ENCODE measurements at regions not wholly inside any gene's neighbourhood (a gene's known extent, or its start where the extent isn't known, plus 50 kb on each side); places are given as distances from the start of the nearest gene placed in this dataset.

DNA sequence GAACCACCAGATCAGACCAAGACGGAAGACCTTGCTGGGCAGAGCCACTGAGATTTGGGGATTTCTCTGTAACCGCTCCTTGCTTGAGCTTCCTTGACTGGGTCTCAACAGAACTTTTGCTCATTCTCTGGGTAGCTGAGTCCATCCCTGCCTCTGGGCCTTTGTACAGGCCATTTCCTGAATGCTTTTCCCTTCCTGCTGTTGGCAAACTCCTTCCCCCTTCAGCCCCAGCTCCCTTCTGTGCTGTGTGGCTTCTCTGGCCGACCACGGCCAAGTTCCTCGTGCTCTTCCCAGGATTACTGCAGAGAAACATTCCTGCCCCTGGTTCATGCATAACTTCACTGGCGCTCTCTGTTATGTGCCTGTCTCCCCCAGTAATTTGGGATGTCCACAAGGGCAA is 150.5 kb upstream of the GPR26 start:
- no peak for ATAC-seq
- TF ChIP-seq, protein P1, sequence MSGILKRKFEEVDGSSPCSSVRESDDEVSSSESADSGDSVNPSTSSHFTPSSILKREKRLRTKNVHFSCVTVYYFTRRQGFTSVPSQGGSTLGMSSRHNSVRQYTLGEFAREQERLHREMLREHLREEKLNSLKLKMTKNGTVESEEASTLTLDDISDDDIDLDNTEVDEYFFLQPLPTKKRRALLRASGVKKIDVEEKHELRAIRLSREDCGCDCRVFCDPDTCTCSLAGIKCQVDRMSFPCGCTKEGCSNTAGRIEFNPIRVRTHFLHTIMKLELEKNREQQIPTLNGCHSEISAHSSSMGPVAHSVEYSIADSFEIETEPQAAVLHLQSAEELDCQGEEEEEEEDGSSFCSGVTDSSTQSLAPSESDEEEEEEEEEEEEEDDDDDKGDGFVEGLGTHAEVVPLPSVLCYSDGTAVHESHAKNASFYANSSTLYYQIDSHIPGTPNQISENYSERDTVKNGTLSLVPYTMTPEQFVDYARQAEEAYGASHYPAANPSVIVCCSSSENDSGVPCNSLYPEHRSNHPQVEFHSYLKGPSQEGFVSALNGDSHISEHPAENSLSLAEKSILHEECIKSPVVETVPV (CRISPR knock-in tag; IDR thresholded peaks at IDR 0.05), result no peak
- TF ChIP-seq, protein P2, sequence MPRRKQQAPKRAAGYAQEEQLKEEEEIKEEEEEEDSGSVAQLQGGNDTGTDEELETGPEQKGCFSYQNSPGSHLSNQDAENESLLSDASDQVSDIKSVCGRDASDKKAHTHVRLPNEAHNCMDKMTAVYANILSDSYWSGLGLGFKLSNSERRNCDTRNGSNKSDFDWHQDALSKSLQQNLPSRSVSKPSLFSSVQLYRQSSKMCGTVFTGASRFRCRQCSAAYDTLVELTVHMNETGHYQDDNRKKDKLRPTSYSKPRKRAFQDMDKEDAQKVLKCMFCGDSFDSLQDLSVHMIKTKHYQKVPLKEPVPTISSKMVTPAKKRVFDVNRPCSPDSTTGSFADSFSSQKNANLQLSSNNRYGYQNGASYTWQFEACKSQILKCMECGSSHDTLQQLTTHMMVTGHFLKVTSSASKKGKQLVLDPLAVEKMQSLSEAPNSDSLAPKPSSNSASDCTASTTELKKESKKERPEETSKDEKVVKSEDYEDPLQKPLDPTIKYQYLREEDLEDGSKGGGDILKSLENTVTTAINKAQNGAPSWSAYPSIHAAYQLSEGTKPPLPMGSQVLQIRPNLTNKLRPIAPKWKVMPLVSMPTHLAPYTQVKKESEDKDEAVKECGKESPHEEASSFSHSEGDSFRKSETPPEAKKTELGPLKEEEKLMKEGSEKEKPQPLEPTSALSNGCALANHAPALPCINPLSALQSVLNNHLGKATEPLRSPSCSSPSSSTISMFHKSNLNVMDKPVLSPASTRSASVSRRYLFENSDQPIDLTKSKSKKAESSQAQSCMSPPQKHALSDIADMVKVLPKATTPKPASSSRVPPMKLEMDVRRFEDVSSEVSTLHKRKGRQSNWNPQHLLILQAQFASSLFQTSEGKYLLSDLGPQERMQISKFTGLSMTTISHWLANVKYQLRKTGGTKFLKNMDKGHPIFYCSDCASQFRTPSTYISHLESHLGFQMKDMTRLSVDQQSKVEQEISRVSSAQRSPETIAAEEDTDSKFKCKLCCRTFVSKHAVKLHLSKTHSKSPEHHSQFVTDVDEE (CRISPR knock-in tag; IDR thresholded peaks at IDR 0.05), result no peak
- TF ChIP-seq ZFP3 (CRISPR knock-in tag; IDR thresholded peaks at IDR 0.05) (no peak), RARB (CRISPR knock-in tag; IDR thresholded peaks at IDR 0.05) (no peak), ZNF8 (CRISPR knock-in tag; IDR thresholded peaks at IDR 0.05) (no peak), SNAI2 (CRISPR knock-in tag; IDR thresholded peaks at IDR 0.05) (no peak), ZNF565 (CRISPR knock-in tag; conservative IDR thresholded peaks at IDR 0.05; ENCODE audit: low read depth) (no peak)

GRCh38 chr10:123516291-123516690 is 149.9 kb upstream of the GPR26 start:
- TF ChIP-seq ZNF70 (CRISPR knock-in tag; IDR thresholded peaks at IDR 0.05) (no peak), GLIS3 (CRISPR knock-in tag; IDR thresholded peaks at IDR 0.05) (no peak), ARNTL (CRISPR knock-in tag; IDR thresholded peaks at IDR 0.05; ENCODE audit: borderline replicate concordance, low read depth) (no peak), PATZ1 (CRISPR knock-in tag; IDR thresholded peaks at IDR 0.05; ENCODE audit: borderline replicate concordance) (no peak), ZC3H10 (CRISPR knock-in tag; IDR thresholded peaks at IDR 0.05) (no peak), PPARA (CRISPR knock-in tag; IDR thresholded peaks at IDR 0.05; ENCODE audit: borderline replicate concordance) (no peak), ESRRG (CRISPR knock-in tag; IDR thresholded peaks at IDR 0.05) (no peak), ZNF8 (CRISPR knock-in tag; IDR thresholded peaks at IDR 0.05) (no peak), RARB (CRISPR knock-in tag; IDR thresholded peaks at IDR 0.05) (no peak), OSR1 (CRISPR knock-in tag; IDR thresholded peaks at IDR 0.05) (no peak), TCF4 (CRISPR knock-in tag; IDR thresholded peaks at IDR 0.05; ENCODE audit: borderline replicate concordance) (no peak), BACH2 (CRISPR knock-in tag; IDR thresholded peaks at IDR 0.05; ENCODE audit: borderline replicate concordance) (no peak), ISL1 (CRISPR knock-in tag; IDR thresholded peaks at IDR 0.05) (no peak), CSDC2 (CRISPR knock-in tag; IDR thresholded peaks at IDR 0.05) (no peak)
- TF ChIP-seq, protein P1 (CRISPR knock-in tag; IDR thresholded peaks at IDR 0.05), result no peak
- TF ChIP-seq, protein P3, sequence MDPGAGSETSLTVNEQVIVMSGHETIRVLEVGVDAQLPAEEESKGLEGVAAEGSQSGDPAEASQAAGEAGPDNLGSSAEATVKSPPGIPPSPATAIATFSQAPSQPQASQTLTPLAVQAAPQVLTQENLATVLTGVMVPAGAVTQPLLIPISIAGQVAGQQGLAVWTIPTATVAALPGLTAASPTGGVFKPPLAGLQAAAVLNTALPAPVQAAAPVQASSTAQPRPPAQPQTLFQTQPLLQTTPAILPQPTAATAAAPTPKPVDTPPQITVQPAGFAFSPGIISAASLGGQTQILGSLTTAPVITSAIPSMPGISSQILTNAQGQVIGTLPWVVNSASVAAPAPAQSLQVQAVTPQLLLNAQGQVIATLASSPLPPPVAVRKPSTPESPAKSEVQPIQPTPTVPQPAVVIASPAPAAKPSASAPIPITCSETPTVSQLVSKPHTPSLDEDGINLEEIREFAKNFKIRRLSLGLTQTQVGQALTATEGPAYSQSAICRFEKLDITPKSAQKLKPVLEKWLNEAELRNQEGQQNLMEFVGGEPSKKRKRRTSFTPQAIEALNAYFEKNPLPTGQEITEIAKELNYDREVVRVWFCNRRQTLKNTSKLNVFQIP (CRISPR knock-in tag; IDR thresholded peaks at IDR 0.05; ENCODE audit: borderline replicate concordance, low read depth), result no peak
- no peak for ATAC-seq

GRCh38 chr10:123517426-123517825 is 148.7 kb upstream of the GPR26 start:
- TF ChIP-seq, protein P3 (CRISPR knock-in tag; IDR thresholded peaks at IDR 0.05; ENCODE audit: borderline replicate concordance, low read depth), result no peak
- TF ChIP-seq ZFP3 (CRISPR knock-in tag; IDR thresholded peaks at IDR 0.05) (no peak), PPARA (CRISPR knock-in tag; IDR thresholded peaks at IDR 0.05; ENCODE audit: borderline replicate concordance) (no peak), SNAI2 (CRISPR knock-in tag; IDR thresholded peaks at IDR 0.05) (no peak), ZNF565 (CRISPR knock-in tag; conservative IDR thresholded peaks at IDR 0.05; ENCODE audit: low read depth) (no peak), BACH2 (CRISPR knock-in tag; IDR thresholded peaks at IDR 0.05; ENCODE audit: borderline replicate concordance) (no peak), PATZ1 (CRISPR knock-in tag; IDR thresholded peaks at IDR 0.05; ENCODE audit: borderline replicate concordance) (no peak), ARNTL (CRISPR knock-in tag; IDR thresholded peaks at IDR 0.05; ENCODE audit: borderline replicate concordance, low read depth) (no peak), GLIS3 (CRISPR knock-in tag; IDR thresholded peaks at IDR 0.05) (no peak), RARB (CRISPR knock-in tag; IDR thresholded peaks at IDR 0.05) (no peak), ESRRG (CRISPR knock-in tag; IDR thresholded peaks at IDR 0.05) (no peak), ZC3H10 (CRISPR knock-in tag; IDR thresholded peaks at IDR 0.05) (no peak)
- TF ChIP-seq, protein P4, sequence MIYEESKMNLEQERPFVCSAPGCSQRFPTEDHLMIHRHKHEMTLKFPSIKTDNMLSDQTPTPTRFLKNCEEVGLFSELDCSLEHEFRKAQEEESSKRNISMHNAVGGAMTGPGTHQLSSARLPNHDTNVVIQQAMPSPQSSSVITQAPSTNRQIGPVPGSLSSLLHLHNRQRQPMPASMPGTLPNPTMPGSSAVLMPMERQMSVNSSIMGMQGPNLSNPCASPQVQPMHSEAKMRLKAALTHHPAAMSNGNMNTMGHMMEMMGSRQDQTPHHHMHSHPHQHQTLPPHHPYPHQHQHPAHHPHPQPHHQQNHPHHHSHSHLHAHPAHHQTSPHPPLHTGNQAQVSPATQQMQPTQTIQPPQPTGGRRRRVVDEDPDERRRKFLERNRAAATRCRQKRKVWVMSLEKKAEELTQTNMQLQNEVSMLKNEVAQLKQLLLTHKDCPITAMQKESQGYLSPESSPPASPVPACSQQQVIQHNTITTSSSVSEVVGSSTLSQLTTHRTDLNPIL (CRISPR knock-in tag; IDR thresholded peaks at IDR 0.05; ENCODE audit: low read depth), result no peak
- no peak for ATAC-seq

All from SK-N-SH treated with all-trans-retinoic acid at 6 μM for 48 hours (cell line).